ENCODE measurements at regions not wholly inside any gene's neighbourhood (a gene's known extent, or its start where the extent isn't known, plus 50 kb on each side); places are given as distances from the start of the nearest gene placed in this dataset.

- peak in 2 of 3 donors; percentile 10 to 34 for DNase-seq
- H3K36me3 Mint-ChIP-seq = no peaks in the 10 kb centered on the region
- H3K9me3 Mint-ChIP-seq = peaks cover 0 to 3% (median 0%) of the 10 kb centered on the region in 7 donors
- H3K27ac ChIP-seq (ENCODE audit: insufficient read depth, low read length, poor library complexity, severe bottlenecking) = no peak overlapping the region
- H3K9me3 ChIP-seq (ENCODE audit: control insufficient read depth in 2 of 2, low read length in 2 of 2) = no peaks in the 10 kb centered on the region
- H3K4me1 ChIP-seq (ENCODE audit: control insufficient read depth, insufficient read depth, low read length, poor library complexity, severe bottlenecking) = no peaks in the 10 kb centered on the region
- no peaks in the 10 kb centered on the region for H3K4me1 Mint-ChIP-seq
- H3K27me3 ChIP-seq (ENCODE audit: control insufficient read depth, insufficient read depth, low read length) = no peaks in the 10 kb centered on the region
- no peak overlapping the region for H3K27ac Mint-ChIP-seq
- H3K4me3 Mint-ChIP-seq = no peak overlapping the region
- H3K4me3 ChIP-seq (ENCODE audit: low read depth, low read length) = no peak overlapping the region
- no peak for ATAC-seq (ENCODE audit: low read depth in 2 of 2)
- no peaks in the 10 kb centered on the region for H3K36me3 ChIP-seq (ENCODE audit: control insufficient read depth, insufficient read depth, low read length)
- H3K27me3 Mint-ChIP-seq = peaks cover 14% of the 10 kb centered on the region
Observed at GRCh38 chr5:122704247-122705036, 70.4 kb upstream of the SNX2 start.

DNA sequence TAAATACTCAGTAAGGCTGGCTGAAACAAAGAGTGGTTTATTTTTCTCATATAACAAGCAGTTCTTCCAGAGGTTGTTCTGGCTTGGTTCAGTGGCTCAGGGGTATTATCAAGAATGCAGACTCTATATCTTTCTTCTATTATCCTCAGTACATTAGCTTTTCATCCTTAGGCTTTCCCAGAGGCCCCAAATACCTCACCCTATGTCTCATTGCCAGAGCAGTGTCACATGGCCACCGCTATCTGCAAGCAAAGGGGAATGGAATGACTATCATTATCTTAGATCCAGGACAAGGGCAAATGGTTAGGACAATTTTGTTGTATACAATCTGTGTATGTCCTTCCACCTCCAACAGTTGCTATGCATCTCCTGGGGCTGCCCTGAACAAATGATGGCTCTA, 69.0 kb upstream of the SNX2 start:
- H3K36me3 Mint-ChIP-seq = no peaks in the 10 kb centered on the region
- H3K4me3 Mint-ChIP-seq = no peak overlapping the region
- no peaks in the 10 kb centered on the region for H3K9me3 ChIP-seq (ENCODE audit: control insufficient read depth in 2 of 2, low read length in 2 of 2)
- ATAC-seq (ENCODE audit: low read depth in 2 of 2) (no peak), DNase-seq (no peak)
- H3K36me3 ChIP-seq (ENCODE audit: control insufficient read depth, insufficient read depth, low read length) = no peaks in the 10 kb centered on the region
- no peak overlapping the region for H3K27ac Mint-ChIP-seq
- H3K27ac ChIP-seq (ENCODE audit: insufficient read depth, low read length, poor library complexity, severe bottlenecking) = no peak overlapping the region
- H3K4me1 Mint-ChIP-seq = no peaks in the 10 kb centered on the region
- H3K27me3 Mint-ChIP-seq = peaks cover 14% of the 10 kb centered on the region
- H3K27me3 ChIP-seq (ENCODE audit: control insufficient read depth, insufficient read depth, low read length) = no peaks in the 10 kb centered on the region
- H3K9me3 Mint-ChIP-seq = peaks cover 0 to 3% (median 0%) of the 10 kb centered on the region in 7 donors
- no peaks in the 10 kb centered on the region for H3K4me1 ChIP-seq (ENCODE audit: control insufficient read depth, insufficient read depth, low read length, poor library complexity, severe bottlenecking)
- no peak overlapping the region for H3K4me3 ChIP-seq (ENCODE audit: low read depth, low read length)

DNA sequence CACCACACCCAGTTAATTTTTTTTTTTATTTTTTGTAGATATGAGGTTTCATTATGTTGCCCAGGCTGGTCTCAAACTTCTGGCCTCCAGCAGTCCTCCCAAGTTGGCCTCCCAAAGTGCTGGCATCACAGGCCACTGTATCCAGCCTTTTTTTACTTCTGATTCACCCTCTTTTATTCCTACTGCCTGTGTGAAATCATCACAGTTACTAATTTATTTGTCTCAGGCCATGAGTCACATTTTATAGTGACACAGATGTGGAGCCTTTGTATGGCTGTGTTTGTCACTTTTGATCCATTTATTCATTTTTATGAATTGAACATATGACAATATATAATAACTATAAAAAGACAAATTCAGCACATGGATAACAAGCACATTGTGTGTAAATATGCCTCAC, 67.1 kb upstream of the SNX2 start:
- Histone ChIP-seq H3K4me3 (ENCODE audit: low read depth, low read length) (no peak overlapping the region), H3K4me1 (ENCODE audit: control insufficient read depth, insufficient read depth, low read length, poor library complexity, severe bottlenecking) (no peaks in the 10 kb centered on the region), H3K9me3 (ENCODE audit: control insufficient read depth in 2 of 2, low read length in 2 of 2) (no peaks in the 10 kb centered on the region), H3K27me3 (ENCODE audit: control insufficient read depth, insufficient read depth, low read length) (no peaks in the 10 kb centered on the region), H3K36me3 (ENCODE audit: control insufficient read depth, insufficient read depth, low read length) (no peaks in the 10 kb centered on the region), H3K27ac (ENCODE audit: insufficient read depth, low read length, poor library complexity, severe bottlenecking) (no peak overlapping the region)
- DNase-seq (no peak), ATAC-seq (ENCODE audit: low read depth in 2 of 2) (no peak)
- H3K4me1 Mint-ChIP-seq = no peaks in the 10 kb centered on the region
- H3K4me3 Mint-ChIP-seq = no peak overlapping the region
- H3K27ac Mint-ChIP-seq = no peak overlapping the region
- H3K9me3 Mint-ChIP-seq = peaks cover 0 to 3% (median 0%) of the 10 kb centered on the region in 7 donors
- H3K27me3 Mint-ChIP-seq = peaks cover 6% of the 10 kb centered on the region
- no peaks in the 10 kb centered on the region for H3K36me3 Mint-ChIP-seq

GRCh38 chr5:122713041-122713440, 61.8 kb upstream of the SNX2 start:
- DNase-seq (no peak), ATAC-seq (ENCODE audit: low read depth in 2 of 2) (no peak)
- Histone ChIP-seq H3K27me3 (ENCODE audit: control insufficient read depth, insufficient read depth, low read length) (no peaks in the 10 kb centered on the region), H3K36me3 (ENCODE audit: control insufficient read depth, insufficient read depth, low read length) (no peaks in the 10 kb centered on the region), H3K27ac (ENCODE audit: insufficient read depth, low read length, poor library complexity, severe bottlenecking) (no peak overlapping the region), H3K9me3 (ENCODE audit: control insufficient read depth in 2 of 2, low read length in 2 of 2) (no peaks in the 10 kb centered on the region), H3K4me1 (ENCODE audit: control insufficient read depth, insufficient read depth, low read length, poor library complexity, severe bottlenecking) (no peaks in the 10 kb centered on the region), H3K4me3 (ENCODE audit: low read depth, low read length) (no peak overlapping the region)
- Mint-ChIP-seq H3K9me3 (no peaks in the 10 kb centered on the region), H3K4me3 (no peak overlapping the region), H3K27ac (no peak overlapping the region), H3K4me1 (no peaks in the 10 kb centered on the region), H3K36me3 (no peaks in the 10 kb centered on the region), H3K27me3 (peaks cover 12% of the 10 kb centered on the region)

DNA sequence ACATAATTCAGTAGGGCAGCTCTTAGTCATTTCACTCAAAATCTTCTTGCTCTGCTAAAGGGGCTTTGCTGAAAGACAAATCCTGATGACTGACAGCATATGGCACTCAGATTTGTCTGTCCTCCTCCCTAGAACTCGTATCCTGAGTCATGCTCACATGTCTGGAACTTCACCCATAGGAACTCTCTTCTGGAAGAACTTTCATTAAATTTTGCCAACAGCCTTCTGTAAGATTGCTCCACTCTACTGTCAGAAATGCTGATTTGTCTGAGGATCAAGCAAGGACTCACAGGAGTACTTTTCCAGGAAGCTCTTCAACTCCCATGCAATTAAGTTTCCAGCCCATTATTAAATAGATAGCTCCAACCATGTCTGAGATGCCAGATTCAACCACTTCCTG, 59.8 kb upstream of the SNX2 start:
- no peaks in the 10 kb centered on the region for H3K4me1 ChIP-seq (ENCODE audit: control insufficient read depth, insufficient read depth, low read length, poor library complexity, severe bottlenecking)
- H3K9me3 ChIP-seq (ENCODE audit: control insufficient read depth in 2 of 2, low read length in 2 of 2) = no peaks in the 10 kb centered on the region
- no peaks in the 10 kb centered on the region for H3K36me3 ChIP-seq (ENCODE audit: control insufficient read depth, insufficient read depth, low read length)
- peaks cover 6% of the 10 kb centered on the region for H3K27me3 Mint-ChIP-seq
- ATAC-seq (ENCODE audit: low read depth in 2 of 2) = no peak
- no peaks in the 10 kb centered on the region for H3K36me3 Mint-ChIP-seq
- H3K4me3 ChIP-seq (ENCODE audit: low read depth, low read length) = no peak overlapping the region
- no peaks in the 10 kb centered on the region for H3K27me3 ChIP-seq (ENCODE audit: control insufficient read depth, insufficient read depth, low read length)
- H3K4me1 Mint-ChIP-seq = no peaks in the 10 kb centered on the region
- no peak overlapping the region for H3K27ac Mint-ChIP-seq
- no peak overlapping the region for H3K27ac ChIP-seq (ENCODE audit: insufficient read depth, low read length, poor library complexity, severe bottlenecking)
- H3K4me3 Mint-ChIP-seq = no peak overlapping the region
- peaks cover 0 to 2% (median 0%) of the 10 kb centered on the region in 7 donors for H3K9me3 Mint-ChIP-seq
- no peak for DNase-seq

DNA sequence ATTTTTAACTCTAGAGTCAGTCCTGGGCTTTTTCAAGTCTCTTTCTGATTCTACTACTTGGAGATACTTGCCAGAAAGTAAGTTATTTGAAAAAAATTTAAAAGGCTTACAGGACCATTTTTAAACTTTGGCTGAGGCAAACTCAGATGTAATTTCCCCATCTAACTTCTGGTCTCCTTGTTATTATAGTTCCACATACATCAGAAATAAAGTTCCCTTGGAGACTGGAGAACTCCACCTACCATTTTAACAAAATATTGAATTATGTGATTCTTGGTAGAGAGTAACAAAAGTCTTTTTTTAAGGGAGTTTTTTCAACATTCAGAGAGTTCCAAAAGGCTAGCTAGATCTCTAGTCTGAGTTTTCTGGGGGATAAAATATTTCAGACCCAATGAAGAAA, 56.3 kb upstream of the SNX2 start:
- Mint-ChIP-seq H3K4me1 (no peaks in the 10 kb centered on the region), H3K4me3 (no peak overlapping the region), H3K36me3 (no peaks in the 10 kb centered on the region), H3K9me3 (peaks cover 0 to 2% (median 0%) of the 10 kb centered on the region in 7 donors), H3K27ac (peak overlapping the region in 1 of 3 donors; percentile 35), H3K27me3 (peaks cover 26% of the 10 kb centered on the region)
- ATAC-seq (ENCODE audit: low read depth in 2 of 2) = no peak
- no peak overlapping the region for H3K4me3 ChIP-seq (ENCODE audit: low read depth, low read length)
- H3K4me1 ChIP-seq (ENCODE audit: control insufficient read depth, insufficient read depth, low read length, poor library complexity, severe bottlenecking) = no peaks in the 10 kb centered on the region
- H3K9me3 ChIP-seq (ENCODE audit: control insufficient read depth in 2 of 2, low read length in 2 of 2) = no peaks in the 10 kb centered on the region
- DNase-seq = no peak
- H3K27me3 ChIP-seq (ENCODE audit: control insufficient read depth, insufficient read depth, low read length) = peaks cover 3% of the 10 kb centered on the region
- H3K27ac ChIP-seq (ENCODE audit: insufficient read depth, low read length, poor library complexity, severe bottlenecking) = no peak overlapping the region
- H3K36me3 ChIP-seq (ENCODE audit: control insufficient read depth, insufficient read depth, low read length) = no peaks in the 10 kb centered on the region

GRCh38 chr5:122719991-122720746, 54.7 kb upstream of the SNX2 start:
- no peak overlapping the region for H3K27ac Mint-ChIP-seq
- H3K27me3 Mint-ChIP-seq = peaks cover 26% of the 10 kb centered on the region
- ATAC-seq (ENCODE audit: low read depth in 2 of 2) = no peak
- Histone ChIP-seq H3K4me1 (ENCODE audit: control insufficient read depth, insufficient read depth, low read length, poor library complexity, severe bottlenecking) (no peaks in the 10 kb centered on the region), H3K9me3 (ENCODE audit: control insufficient read depth in 2 of 2, low read length in 2 of 2) (no peaks in the 10 kb centered on the region), H3K4me3 (ENCODE audit: low read depth, low read length) (no peak overlapping the region), H3K27ac (ENCODE audit: insufficient read depth, low read length, poor library complexity, severe bottlenecking) (no peak overlapping the region), H3K36me3 (ENCODE audit: control insufficient read depth, insufficient read depth, low read length) (no peaks in the 10 kb centered on the region), H3K27me3 (ENCODE audit: control insufficient read depth, insufficient read depth, low read length) (peaks cover 3% of the 10 kb centered on the region)
- no peak for DNase-seq
- H3K4me1 Mint-ChIP-seq = no peaks in the 10 kb centered on the region
- no peak overlapping the region for H3K4me3 Mint-ChIP-seq
- peaks cover 0 to 2% (median 0%) of the 10 kb centered on the region in 7 donors for H3K9me3 Mint-ChIP-seq
- no peaks in the 10 kb centered on the region for H3K36me3 Mint-ChIP-seq

Data from CD4-positive, CD25-positive, alpha-beta regulatory T cell (primary cell).